ENCODE measurements at regions not wholly inside any gene's neighbourhood (a gene's known extent, or its start where the extent isn't known, plus 50 kb on each side); places are given as distances from the start of the nearest gene placed in this dataset.

DNA sequence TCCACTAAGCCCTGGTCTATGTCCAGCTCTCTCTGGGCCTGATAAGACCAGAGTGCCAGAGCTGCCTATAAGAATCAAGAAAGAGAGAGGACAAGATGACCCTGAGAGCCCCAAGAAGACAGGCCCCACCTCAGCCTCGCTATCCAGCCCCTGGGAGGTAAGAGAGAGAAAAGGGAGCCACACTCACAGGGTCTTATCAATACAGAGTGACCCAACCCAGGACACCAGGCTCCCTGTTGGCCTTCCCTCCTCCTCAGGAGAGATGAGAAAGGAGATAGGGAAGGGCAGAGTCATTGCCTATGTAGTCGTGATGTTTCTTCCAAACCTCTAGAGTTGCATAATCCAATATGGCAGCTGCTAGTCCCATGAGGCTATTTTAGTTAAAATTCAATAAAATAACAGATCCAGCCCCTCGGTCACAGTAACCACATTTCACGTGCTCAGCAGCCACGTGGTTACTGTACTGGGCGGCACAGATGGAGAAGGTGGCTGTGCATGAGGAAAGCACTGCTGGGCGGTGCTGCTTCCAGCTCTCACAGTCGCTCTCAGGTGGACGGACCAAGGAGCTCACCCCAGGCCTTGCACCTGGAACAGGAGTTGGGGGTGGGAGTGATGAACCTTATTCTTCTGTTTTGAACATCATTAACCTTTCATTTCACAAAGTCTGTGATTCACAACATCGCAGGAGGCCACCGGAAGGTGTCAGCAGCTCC is 525.8 kb downstream of the SHQ1 start:
- DNase-seq (ENCODE audit: low spot score), result no peak

DNA sequence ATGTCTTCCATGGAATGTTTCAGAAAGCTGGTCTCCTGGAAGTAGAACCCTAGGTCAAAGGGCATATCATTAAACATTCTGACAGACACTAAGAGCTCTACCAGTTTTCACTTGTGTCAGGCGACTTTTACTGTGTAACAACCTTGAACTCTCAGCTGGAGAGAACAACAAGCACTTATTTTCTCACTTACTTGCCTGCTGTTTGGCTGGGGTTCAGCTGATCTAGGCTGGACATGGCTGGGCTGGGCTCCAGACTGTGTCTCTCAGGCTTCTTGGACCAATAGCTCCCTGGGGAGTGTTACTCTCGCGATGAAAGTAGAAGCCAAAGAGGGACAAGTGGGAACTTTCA is 527.3 kb downstream of the SHQ1 start:
- DNase-seq (ENCODE audit: low spot score), result no peak

- no peak for DNase-seq (ENCODE audit: low spot score)
These were observed 527.9 kb downstream of the SHQ1 start for GRCh38 chr3:72320095-72320954.

- no peak for DNase-seq (ENCODE audit: low spot score)
These were observed 528.8 kb downstream of the SHQ1 start for GRCh38 chr3:72319194-72320094.

DNA sequence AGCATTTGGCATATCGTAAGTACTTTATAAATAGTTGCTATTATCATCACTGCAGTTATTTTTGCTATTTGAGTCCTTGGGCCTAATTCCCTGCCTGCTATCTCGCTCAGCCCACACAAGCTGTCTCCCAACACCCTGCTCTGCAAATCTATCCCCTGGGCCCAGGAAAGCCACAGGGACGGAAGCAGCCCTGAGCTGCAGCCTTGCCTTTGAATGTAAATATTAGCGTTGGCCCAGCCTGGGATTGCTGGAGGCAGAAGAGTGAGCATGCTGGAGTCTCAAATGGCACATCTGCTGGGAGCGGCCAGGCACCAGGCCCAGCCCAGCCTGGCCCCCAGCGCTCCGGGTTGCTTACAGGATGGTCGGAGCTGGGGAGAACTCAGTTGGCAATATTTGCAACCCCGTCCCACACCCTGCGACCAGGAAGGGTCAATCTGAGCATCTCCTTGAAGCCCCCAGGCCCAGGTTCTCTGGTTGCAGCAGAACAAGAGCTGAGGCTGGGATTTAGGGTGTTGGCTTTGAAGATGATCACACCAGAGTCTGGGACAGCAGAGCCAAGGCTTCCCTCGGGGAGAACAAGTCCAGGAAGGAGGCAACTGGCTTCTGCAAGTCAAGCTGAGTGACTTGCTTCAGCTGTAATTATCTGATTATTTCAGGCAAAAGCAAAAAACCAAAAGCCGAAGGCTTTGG is 529.6 kb downstream of the SHQ1 start:
- DNase-seq (ENCODE audit: low spot score), result no peak

DNA sequence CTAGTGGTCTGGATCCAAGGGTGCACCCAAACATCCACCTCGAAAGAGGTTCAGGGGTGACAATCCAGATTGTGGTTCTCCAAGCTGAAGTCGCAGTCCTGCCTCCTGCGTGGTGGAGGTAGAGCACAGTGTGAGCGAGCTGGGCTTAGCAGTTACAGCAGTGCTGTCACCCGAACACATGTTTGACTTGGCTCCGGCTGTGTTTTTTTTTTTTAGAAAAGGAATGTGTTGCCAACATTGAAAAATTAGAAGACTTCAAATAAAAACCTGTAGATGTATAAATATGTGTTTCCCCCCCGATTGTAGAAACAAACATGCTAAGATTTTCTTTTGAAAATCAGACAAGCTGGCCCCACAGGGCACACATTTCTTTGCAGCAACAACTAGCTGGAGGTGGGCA is 530.8 kb downstream of the SHQ1 start:
- no peak for DNase-seq (ENCODE audit: low spot score)

- DNase-seq (ENCODE audit: low spot score), result no peak
These were observed 531.6 kb downstream of the SHQ1 start for GRCh38 chr3:72316501-72317279.

GRCh38 chr3:72313308-72313707 is 528.4 kb upstream of the PROK2 start:
- DNase-seq (ENCODE audit: low spot score), result no peak

- no peak for DNase-seq (ENCODE audit: low spot score)
These were observed 527.4 kb upstream of the PROK2 start for GRCh38 chr3:72312339-72312738.

- DNase-seq (ENCODE audit: low spot score), result no peak
These were observed 526.5 kb upstream of the PROK2 start for GRCh38 chr3:72311425-72311824.

- no peak for DNase-seq (ENCODE audit: low spot score)
These were observed 525.8 kb upstream of the PROK2 start for GRCh38 chr3:72310419-72311380.

- DNase-seq (ENCODE audit: low spot score), result no peak
These were observed 524.9 kb upstream of the PROK2 start for GRCh38 chr3:72309661-72310418.

- DNase-seq (ENCODE audit: low spot score), result no peak
These were observed 523.7 kb upstream of the PROK2 start for GRCh38 chr3:72308641-72309040.

DNA sequence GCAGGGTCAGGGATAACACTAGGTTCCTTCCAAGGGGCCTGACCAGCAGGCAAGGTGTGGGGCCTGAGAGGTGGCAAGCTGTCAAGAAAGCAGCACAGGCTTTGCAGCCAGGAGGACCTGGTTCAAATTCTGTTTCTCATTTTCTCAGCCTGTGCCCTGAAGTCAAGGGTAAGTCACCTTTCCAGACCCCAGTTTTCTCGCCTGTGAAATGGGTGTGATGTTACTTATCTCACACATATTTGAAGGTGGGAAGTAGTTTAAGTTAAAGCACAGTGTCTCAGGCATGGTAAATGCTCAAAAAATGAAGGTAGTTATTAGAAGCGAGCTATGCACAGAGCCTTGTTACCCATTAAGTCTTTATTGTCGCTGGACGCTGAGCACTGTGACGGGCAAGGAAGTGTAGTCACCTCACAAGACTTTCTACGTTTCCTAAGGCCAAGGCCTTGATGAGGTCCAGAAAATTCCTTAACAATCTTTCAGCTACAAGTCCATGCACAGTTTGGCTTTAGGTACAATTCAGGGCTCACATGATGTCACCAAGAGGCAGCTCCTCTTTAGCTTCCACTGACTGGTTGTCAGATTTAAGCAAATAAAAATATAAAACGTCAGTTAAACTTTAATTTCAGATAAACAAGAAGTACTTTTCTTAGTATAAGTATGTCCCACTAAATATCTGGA is 522.6 kb upstream of the PROK2 start:
- no peak for DNase-seq (ENCODE audit: low spot score)

GRCh38 chr3:72306800-72307341 is 521.9 kb upstream of the PROK2 start:
- no peak for DNase-seq (ENCODE audit: low spot score)

- DNase-seq (ENCODE audit: low spot score), result no peak
These were observed 519.0 kb upstream of the PROK2 start for GRCh38 chr3:72303926-72304325.

DNA sequence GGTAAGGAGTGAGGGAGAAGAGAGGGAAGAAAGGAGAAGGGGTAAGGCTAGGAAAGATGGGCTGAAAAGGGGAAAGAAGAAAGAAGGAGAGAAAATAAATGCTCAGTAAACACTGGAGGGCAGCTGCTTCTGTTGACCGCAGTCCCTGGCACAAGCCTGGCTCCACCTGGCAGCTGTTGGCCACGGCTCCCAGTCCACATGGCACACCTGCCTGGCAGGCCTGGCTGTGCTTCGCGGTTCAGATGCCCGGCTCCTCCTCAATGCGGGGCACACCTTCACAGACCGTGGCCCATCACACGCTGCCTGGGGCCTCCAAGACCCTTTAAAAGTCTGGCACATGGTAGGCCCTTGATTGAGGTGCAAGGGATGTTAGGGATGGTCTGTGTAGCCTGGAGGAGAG is 516.8 kb upstream of the PROK2 start:
- no peak for DNase-seq (ENCODE audit: low spot score)

DNA sequence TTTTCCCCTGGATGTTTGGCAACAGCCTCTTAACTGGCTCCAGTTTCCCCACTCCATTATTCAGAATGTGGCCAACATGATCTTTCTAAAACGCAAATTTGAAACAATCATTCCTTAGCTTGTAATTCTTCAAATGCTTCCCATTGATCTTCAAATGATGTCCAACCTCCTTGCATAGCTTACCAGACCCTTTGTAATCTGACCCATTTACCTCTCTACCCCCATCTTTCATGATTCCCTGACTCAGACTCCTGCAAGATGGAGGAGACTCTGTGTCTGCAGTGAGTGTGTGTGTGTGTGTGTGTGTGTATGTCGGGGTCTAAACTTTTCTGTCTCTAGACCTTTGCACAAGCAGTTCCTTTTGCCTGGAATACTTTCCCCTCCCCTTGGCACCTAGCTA is 515.7 kb upstream of the PROK2 start:
- no peak for DNase-seq (ENCODE audit: low spot score)

Data from putamen (tissue), 1 donor.